ES-I3 (cell line): ENCODE measurements at regions not wholly inside any gene's neighbourhood (a gene's known extent, or its start where the extent isn't known, plus 50 kb on each side); places are given as distances from the start of the nearest gene placed in this dataset.

Experiments
- H3K36me3 ChIP-seq: 2 replicates; pipeline ENCODE4 v1.6.1; 2013; ENCODE audit warnings: mild to moderate bottlenecking, low read length, control low read depth, moderate library complexity; ENCODE audit not compliant: insufficient read depth
- H3K4me1 ChIP-seq: 2 replicates; pipeline ENCODE4 v1.6.1; 2013; ENCODE audit warnings: mild to moderate bottlenecking, control low read depth, low read length; ENCODE audit not compliant: insufficient read depth
- H3K9ac ChIP-seq: 2 replicates; pipeline ENCODE4 v1.6.1; 2013; ENCODE audit warnings: low read depth, mild to moderate bottlenecking, low read length, moderate library complexity
- H3K9me3 ChIP-seq: 2 replicates; pipeline ENCODE4 v1.6.1; 2013; ENCODE audit warnings: mild to moderate bottlenecking, low read length, moderate library complexity; ENCODE audit not compliant: control insufficient read depth, insufficient read depth

GRCh38 chr4:138912704-138913340, 102.8 kb upstream of the NOCT start:
- no peaks in the 10 kb centered on the region for H3K9me3 ChIP-seq
- no peaks in the 10 kb centered on the region for H3K36me3 ChIP-seq

GRCh38 chr4:138911909-138912703, 103.5 kb upstream of the NOCT start:
- Histone ChIP-seq H3K4me1 (peaks cover 19% of the 10 kb centered on the region; the same call in 1 of the 2 replicates), H3K36me3 (no peaks in the 10 kb centered on the region), H3K9ac (no peak overlapping the region), H3K9me3 (no peaks in the 10 kb centered on the region)

More at GRCh38 chr4:138912704-138913340, 102.8 kb upstream of the NOCT start:
- Histone ChIP-seq H3K9ac (no peak overlapping the region), H3K4me1 (peaks cover 19% of the 10 kb centered on the region; the same call in 1 of the 2 replicates)

GRCh38 chr4:138910914-138911336, 104.7 kb upstream of the NOCT start:
- Histone ChIP-seq H3K9ac (no peak overlapping the region), H3K9me3 (no peaks in the 10 kb centered on the region), H3K4me1 (peaks cover 19% of the 10 kb centered on the region; the same call in 1 of the 2 replicates), H3K36me3 (no peaks in the 10 kb centered on the region)

- Histone ChIP-seq H3K9me3 (no peaks in the 10 kb centered on the region), H3K9ac (no peak overlapping the region), H3K36me3 (no peaks in the 10 kb centered on the region), H3K4me1 (peaks cover 19% of the 10 kb centered on the region; the same call in 1 of the 2 replicates)
Measured at GRCh38 chr4:138910195-138910913, 105.2 kb upstream of the NOCT start.

GRCh38 chr4:138909587-138909986, 106.0 kb upstream of the NOCT start:
- H3K9ac ChIP-seq: no peak overlapping the region
- H3K9me3 ChIP-seq: no peaks in the 10 kb centered on the region
- H3K4me1 ChIP-seq: peaks cover 19% of the 10 kb centered on the region; the same call in 1 of the 2 replicates
- H3K36me3 ChIP-seq: no peaks in the 10 kb centered on the region

- Histone ChIP-seq H3K4me1 (peaks cover 19% of the 10 kb centered on the region; the same call in 1 of the 2 replicates), H3K9me3 (no peaks in the 10 kb centered on the region), H3K9ac (no peak overlapping the region), H3K36me3 (no peaks in the 10 kb centered on the region)
Measured at GRCh38 chr4:138908134-138908533, 107.4 kb upstream of the NOCT start.

GRCh38 chr4:138907174-138907573, 108.4 kb upstream of the NOCT start:
- peaks cover 19% of the 10 kb centered on the region; the same call in 1 of the 2 replicates for H3K4me1 ChIP-seq
- no peak overlapping the region for H3K9ac ChIP-seq
- H3K36me3 ChIP-seq: no peaks in the 10 kb centered on the region
- H3K9me3 ChIP-seq: no peaks in the 10 kb centered on the region

- H3K4me1 ChIP-seq: 0 out of 2 replicates have a peak, but pooled peaks cover under 1% of the 10 kb centered on the region
- H3K9me3 ChIP-seq: no peaks in the 10 kb centered on the region
- H3K36me3 ChIP-seq: no peaks in the 10 kb centered on the region
- H3K9ac ChIP-seq: no peak overlapping the region
Measured at GRCh38 chr4:138904793-138905192, 110.8 kb upstream of the NOCT start.

GRCh38 chr4:138903185-138903584, 112.4 kb upstream of the NOCT start:
- Histone ChIP-seq H3K36me3 (no peaks in the 10 kb centered on the region), H3K9ac (no peak overlapping the region), H3K4me1 (no peaks in the 10 kb centered on the region), H3K9me3 (no peaks in the 10 kb centered on the region)

GRCh38 chr4:138902705-138903104, 112.9 kb upstream of the NOCT start:
- H3K9ac ChIP-seq: no peak overlapping the region

GRCh38 chr4:138901177-138901576, 114.4 kb upstream of the NOCT start:
- 0 out of 2 replicates have a peak, but pooled peaks cover 3% of the 10 kb centered on the region for H3K4me1 ChIP-seq
- H3K36me3 ChIP-seq: no peaks in the 10 kb centered on the region
- no peak overlapping the region for H3K9ac ChIP-seq
- H3K9me3 ChIP-seq: no peaks in the 10 kb centered on the region

More at GRCh38 chr4:138902705-138903104, 112.9 kb upstream of the NOCT start:
- H3K9me3 ChIP-seq: no peaks in the 10 kb centered on the region
- no peaks in the 10 kb centered on the region for H3K36me3 ChIP-seq
- H3K4me1 ChIP-seq: 0 out of 2 replicates have a peak, but pooled peaks cover 2% of the 10 kb centered on the region

- no peaks in the 10 kb centered on the region for H3K9me3 ChIP-seq
- no peak overlapping the region for H3K9ac ChIP-seq
- 0 out of 2 replicates have a peak, but pooled peaks cover 3% of the 10 kb centered on the region for H3K4me1 ChIP-seq
- no peaks in the 10 kb centered on the region for H3K36me3 ChIP-seq
Measured at GRCh38 chr4:138899999-138900398, 115.6 kb upstream of the NOCT start.

- Histone ChIP-seq H3K9me3 (no peaks in the 10 kb centered on the region), H3K9ac (no peak overlapping the region), H3K36me3 (no peaks in the 10 kb centered on the region), H3K4me1 (0 out of 2 replicates have a peak, but pooled peaks cover 3% of the 10 kb centered on the region)
Measured at GRCh38 chr4:138898282-138898681, 117.3 kb upstream of the NOCT start.

GRCh38 chr4:138897811-138898226, 117.8 kb upstream of the NOCT start:
- 0 out of 2 replicates have a peak, but pooled peaks cover 3% of the 10 kb centered on the region for H3K4me1 ChIP-seq
- no peaks in the 10 kb centered on the region for H3K36me3 ChIP-seq
- no peak overlapping the region for H3K9ac ChIP-seq
- no peaks in the 10 kb centered on the region for H3K9me3 ChIP-seq
